VCaP (cell line): ENCODE measurements at regions not wholly inside any gene's neighbourhood (a gene's known extent, or its start where the extent isn't known, plus 50 kb on each side); places are given as distances from the start of the nearest gene placed in this dataset.

Experiments
- H3K27ac ChIP-seq: fragments of 450-650 bp; 2 replicates; pipeline ENCODE4 v1.5.1; 2017
- TF ChIP-seq, protein P1 (sequence below): fragments of 450-650 bp; conservative IDR thresholded peaks from 2 replicates; pipeline ENCODE4 v1.5.1; 2017; ENCODE audit warnings: mild to moderate bottlenecking, moderate library complexity

DNA sequence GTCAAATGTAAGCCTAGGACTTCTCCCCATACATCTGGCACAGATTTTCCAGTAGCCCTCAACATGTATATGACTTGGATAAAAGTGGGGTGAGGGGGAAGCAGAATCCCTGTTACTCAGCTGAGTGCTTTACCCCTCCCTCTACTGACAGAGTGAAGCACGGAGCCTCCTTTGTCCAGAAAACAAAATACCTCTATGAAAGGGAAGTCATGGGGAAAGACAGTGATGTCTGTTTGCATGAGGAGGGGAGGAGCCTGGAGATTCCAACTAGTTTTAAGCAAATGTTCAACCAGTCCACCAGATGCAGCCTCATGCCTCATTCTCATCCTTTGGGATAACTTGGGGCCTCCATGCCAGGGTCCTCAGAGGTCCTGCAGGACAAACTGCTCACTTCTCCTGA is 203.9 kb downstream of the SMAD2 start:
- TF ChIP-seq, protein P1, sequence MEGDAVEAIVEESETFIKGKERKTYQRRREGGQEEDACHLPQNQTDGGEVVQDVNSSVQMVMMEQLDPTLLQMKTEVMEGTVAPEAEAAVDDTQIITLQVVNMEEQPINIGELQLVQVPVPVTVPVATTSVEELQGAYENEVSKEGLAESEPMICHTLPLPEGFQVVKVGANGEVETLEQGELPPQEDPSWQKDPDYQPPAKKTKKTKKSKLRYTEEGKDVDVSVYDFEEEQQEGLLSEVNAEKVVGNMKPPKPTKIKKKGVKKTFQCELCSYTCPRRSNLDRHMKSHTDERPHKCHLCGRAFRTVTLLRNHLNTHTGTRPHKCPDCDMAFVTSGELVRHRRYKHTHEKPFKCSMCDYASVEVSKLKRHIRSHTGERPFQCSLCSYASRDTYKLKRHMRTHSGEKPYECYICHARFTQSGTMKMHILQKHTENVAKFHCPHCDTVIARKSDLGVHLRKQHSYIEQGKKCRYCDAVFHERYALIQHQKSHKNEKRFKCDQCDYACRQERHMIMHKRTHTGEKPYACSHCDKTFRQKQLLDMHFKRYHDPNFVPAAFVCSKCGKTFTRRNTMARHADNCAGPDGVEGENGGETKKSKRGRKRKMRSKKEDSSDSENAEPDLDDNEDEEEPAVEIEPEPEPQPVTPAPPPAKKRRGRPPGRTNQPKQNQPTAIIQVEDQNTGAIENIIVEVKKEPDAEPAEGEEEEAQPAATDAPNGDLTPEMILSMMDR, result no peak
- no peak overlapping the region for H3K27ac ChIP-seq

DNA sequence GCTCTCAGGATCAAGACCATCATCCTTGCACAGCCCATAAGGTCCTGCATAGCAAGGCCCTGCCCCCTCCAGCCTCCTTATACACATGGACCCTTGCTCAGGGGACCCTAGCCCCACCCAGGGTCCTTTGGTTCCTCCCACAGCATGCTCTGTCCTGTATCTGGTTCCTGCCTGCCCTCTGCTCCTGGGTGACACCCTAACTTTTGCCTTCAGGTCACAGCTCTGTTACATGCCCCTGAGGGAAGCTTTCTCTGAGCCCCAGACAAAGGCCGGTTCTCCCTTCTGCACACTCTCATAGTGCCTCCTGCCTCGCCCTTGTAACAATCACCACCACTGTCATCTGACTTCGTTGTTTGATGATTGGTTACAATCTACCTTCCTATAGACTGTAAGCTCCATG is 204.8 kb downstream of the SMAD2 start:
- TF ChIP-seq, protein P1, result no peak

DNA sequence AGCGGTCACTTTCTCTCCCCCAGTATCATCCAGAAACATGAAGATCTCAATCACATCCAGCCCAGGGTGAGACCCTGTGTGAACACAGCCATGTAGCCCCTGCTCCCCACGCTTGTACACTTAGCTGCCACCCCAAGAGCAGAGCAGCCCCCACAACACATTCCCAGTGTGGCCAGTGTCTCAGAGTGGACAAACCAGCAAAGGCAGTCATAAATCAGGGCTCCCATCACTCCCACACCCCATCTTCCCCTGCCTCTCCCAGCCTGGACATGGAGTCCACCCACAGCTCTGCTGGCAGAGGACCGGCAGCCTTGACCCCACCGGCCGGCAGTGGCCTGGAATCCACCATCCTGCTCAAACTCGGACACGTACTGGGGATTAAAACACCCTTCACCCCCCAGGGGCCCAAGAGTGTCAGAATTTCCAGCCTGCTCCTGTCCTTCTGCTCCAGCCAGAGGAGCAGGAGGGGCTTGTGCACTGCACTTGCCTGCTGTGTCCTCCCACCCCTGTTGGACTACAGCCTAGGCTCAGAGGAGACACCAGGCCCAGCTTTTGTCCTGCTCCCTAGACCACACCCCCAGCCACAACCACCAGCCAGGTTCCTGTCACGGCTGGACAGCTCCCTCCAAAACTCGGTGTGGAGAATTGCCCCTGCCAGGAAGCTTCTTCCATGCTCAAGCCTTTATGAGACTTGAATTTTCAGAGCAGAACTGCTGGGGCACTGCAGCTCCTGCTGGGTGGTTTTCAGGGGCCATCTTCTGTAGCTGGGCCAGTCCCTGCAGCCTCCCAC is 206.1 kb downstream of the SMAD2 start:
- TF ChIP-seq, protein P1, result no peak

More for the DNA sequence above, 204.8 kb downstream of the SMAD2 start:
- no peak overlapping the region for H3K27ac ChIP-seq

DNA sequence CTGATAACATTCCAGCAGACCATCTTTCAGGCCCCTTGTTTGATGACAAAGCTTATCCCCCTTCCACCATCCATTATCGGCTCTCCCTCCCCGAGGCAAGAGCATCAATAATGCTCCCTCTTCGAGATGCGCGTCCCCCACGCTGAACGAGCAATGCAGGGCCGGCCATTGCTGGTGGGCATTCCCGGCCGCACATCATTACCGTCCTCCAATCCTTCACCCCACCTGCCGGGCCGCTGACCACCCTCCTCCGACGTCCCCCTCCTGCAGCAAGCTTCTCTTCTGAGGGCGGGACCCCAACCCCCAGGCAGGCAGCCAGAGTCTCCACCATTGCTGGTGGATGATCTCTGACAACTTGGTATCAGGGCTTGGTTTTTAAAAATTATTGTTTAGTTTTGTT is 208.6 kb downstream of the SMAD2 start:
- TF ChIP-seq, protein P1, result no peak
- H3K27ac ChIP-seq, result no peak overlapping the region

More for the DNA sequence above, 206.1 kb downstream of the SMAD2 start:
- H3K27ac ChIP-seq, result no peak overlapping the region

DNA sequence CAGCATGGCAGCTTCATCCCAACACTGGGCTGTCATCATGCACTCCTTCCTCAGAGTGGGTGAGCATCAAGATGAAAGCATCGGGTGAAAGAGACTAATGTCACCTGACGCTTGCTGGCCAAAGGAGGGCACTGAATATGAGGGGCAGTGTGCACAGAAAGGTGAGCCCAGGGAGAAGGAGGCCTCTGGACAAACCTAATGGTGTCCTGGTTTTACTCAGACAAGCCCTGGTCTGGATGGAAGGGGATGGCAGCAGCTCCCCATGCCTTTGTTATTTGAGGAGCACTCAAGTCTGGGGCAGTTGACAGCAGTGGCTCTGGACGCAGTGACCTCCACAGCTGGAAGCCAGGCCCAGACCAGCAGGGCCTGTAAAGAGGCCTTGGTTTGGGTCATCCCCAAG is 209.7 kb downstream of the SMAD2 start:
- H3K27ac ChIP-seq, result no peak overlapping the region
- TF ChIP-seq, protein P1, result no peak

DNA sequence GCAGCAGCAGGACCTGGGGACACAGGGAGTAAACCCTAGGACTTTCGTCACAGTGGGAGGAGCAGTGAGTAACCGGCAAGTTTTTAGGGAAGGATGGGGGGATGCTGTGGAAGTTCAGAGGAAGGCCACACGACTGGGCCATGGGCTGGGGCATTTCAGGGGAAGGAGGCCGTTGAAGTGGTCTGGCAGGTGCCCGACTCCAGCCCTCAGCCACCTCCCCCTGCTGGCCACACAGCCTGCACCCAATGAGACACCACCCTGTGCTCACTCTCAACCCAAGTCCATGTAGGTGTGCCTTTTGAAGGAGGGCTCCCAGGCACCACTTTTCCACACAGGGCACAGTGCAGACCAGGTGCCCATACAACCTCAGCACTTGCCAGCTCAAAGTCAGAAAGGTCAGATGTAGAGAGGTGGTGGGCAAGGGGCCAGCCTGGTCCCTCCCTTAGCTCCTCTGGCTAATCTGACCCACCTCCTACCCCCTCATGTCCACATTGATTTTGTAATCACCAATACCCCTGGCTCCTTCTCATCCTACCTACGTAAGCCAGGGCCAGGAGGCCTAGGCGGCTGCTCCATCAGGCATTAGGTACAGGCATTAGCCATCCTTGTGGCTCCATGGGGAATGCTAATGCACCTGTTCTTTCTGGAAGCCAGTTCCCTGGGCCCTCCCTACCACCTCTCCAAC is 211.2 kb downstream of the SMAD2 start:
- H3K27ac ChIP-seq, result no peak overlapping the region
- TF ChIP-seq, protein P1, result no peak

DNA sequence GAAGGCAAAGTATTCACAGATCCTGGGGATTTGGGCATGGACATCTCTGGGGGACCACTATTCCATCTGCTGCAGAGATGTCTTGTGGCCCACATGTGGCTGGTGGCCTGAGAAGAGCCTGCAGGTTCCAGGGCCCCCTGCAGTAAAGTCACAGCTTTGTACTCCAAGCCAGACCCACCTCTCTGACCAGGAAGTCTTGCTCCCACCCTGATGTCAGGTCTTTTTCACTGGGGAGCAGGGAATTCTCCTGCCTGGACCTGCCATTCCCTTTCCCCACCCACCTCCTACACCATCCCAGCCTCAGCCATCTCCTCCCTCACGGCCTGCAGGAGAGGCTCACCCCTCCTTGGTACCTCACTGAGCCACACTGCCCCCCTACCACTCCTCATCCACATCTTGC is 211.8 kb downstream of the SMAD2 start:
- H3K27ac ChIP-seq, result no peak overlapping the region
- TF ChIP-seq, protein P1, result no peak
